NCI-H82 treated with DMSO at 0.1 percent for 48 hours (cell line): ENCODE measurements at regions not wholly inside any gene's neighbourhood (a gene's known extent, or its start where the extent isn't known, plus 50 kb on each side); places are given as distances from the start of the nearest gene placed in this dataset.

Experiments used
- DNase-seq: peaks from one replicate; lab custom pipeline; 2025; ENCODE audit not compliant: unreplicated experiment; lab: John Stamatoyannopoulos, UW

- DNase-seq: no peak
Observed at GRCh38 chr12:89800435-89800834, 91.8 kb upstream of the ATP2B1 start.

DNA sequence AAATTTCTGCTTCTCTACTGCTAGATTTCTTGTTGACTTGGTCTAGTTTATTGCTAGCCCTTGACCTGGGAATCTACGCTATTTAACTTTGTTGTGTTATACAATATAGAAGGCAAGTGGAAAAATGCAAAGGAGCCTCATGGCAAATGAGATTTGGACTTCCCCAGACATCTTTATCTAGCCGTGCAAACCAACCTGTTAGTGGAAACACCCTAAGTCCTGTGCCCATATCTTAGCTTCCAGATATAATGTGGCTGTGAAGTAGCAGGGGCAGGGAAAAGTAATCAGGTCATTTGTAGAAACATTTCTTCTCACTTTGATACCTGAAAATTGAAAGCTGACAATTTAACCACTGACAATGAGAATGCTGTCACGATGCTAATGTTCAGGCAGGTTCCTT is 90.7 kb upstream of the ATP2B1 start:
- DNase-seq: no peak

- DNase-seq: no peak
Observed at GRCh38 chr12:89797436-89797835, 88.8 kb upstream of the ATP2B1 start.

DNA sequence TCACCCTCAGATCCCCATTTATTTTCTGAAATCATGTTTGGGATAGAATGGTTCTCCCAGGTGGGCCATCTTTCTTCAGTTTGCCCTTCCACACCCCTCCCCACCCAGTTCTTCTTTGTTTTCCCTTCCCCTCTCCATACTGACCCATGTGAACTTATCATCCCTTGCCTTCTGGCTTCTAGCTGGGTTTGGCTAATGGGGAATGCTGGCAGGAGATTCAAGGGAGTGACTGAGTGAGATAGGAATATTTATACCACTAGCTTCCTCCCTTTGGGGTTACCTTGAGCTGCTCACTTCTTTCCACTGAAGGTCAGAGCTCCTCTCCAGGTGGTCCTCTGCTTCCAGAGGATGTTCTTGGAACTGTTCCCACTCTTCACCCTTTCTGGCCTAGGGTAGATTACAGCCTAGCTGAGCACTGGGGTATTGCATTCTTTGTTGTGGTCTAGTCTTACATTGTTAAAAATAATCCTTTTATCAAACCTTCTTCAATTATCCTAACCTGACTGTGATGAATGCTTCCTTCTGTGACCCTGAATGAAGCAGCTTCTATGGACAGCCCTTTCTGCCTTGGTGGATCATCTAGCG is 88.3 kb upstream of the ATP2B1 start:
- DNase-seq: no peak

GRCh38 chr12:89793946-89794345 is 85.3 kb upstream of the ATP2B1 start:
- DNase-seq: no peak

DNA sequence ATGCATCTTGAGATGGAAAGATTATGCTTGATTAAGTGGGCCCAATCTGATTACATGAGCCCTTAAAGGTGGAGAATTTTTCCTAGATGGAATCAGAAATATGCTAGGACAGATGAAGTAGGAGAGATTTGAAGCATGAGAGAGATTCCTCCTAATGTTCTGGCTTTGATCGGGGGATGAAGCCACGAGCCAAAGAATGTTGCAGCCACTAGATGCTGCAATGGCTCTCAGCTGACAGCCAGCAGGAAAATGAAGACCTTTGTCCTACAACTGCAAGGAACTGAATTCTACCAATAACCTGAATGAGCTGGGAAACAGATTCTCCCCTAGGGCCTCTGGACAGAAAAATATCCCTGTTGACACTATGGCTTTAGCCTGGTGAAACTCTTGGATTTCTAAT is 82.6 kb upstream of the ATP2B1 start:
- DNase-seq: no peak

DNA sequence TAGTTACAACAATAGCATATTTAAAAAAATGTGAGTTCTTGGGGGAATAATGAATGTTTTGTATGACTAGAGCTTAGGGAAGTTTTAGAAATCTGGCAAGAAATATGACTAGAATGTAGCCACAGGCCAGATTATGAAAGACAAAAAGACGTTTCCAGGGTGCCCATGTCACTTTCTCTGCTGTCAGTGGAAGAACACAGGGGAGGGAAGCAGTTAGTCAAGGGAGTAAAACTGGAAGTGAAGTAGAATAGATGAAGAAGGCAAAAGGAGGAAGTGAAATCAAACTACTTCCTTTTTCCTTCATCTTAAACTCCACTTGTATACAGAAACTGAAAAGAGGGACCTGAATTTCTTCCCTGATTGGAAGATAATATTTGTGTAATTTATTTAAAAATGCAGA is 81.2 kb upstream of the ATP2B1 start:
- no peak for DNase-seq

DNA sequence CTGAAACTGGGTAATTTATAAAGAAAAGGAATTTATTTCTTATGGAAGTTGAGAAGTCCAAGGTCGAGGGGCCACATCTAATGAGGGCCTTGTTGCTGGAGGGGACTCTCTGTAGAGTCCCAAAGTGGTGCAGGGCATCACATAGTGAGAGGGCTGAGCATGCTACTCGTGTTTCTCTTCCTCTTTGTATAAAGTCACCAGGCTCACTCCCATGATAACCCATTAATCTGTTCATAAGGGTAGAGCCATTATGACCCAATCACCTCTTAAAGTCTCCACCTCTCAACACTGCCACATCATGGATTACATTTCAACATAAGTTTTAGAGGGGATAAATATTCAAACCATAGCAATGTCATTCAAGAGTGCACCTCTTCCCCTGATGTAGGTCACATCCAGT is 79.1 kb upstream of the ATP2B1 start:
- no peak for DNase-seq

GRCh38 chr12:89786177-89786810 is 77.7 kb upstream of the ATP2B1 start:
- no peak for DNase-seq

DNA sequence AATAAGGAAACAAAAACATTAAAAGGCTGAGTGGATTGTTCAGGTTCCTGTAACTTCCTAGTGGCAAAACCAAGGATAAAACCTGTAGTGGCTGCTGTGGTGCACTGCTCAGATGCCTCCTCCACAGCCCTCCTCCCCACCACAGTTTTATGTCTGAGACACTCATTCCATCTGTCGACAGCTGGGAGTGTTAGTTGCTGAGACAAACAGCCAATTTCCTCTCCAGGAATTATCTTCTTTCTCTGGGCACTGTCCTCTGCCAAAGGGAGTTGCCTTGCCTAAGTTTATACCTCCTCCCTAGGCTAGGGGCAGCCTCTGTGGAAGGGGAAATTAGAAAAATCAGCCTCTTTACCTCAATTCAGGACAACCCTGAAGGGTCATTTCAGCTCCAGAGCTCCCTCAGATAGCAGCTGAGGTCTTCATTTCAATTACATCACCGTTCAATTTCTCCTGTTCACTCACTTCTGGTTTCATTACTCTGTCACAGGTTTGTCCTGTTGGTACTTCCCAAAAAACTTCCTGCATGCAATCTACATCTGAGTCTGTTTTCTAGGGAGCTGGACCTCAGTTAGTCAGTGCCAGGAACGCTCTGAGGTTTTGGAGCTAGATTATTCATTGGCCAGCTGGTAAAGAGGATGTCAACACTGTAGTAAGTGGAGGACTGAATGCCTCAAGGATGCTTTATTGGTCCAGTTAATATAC is 74.9 kb upstream of the ATP2B1 start:
- DNase-seq: peak; percentile 65

DNA sequence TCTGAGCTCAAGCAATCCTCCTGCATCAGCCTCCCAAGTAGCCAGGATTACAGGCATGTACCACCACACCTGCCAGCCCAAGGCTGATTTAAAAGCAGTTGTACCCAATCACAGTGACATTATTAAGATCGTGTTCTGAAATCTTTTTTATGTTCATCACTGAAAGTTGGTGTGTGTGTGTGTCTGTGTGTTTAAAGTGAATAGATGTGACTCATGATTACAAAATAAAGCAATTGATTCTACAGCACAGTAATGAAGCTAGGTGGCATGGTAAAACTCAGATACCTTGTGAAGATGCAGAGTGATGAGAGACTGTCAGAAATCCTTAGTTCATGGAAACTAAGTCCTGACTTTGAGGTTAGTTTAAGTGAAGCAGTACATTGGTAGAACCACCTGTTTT is 74.2 kb upstream of the ATP2B1 start:
- DNase-seq: no peak

GRCh38 chr12:89781946-89782550 is 73.4 kb upstream of the ATP2B1 start:
- DNase-seq: no peak

DNA sequence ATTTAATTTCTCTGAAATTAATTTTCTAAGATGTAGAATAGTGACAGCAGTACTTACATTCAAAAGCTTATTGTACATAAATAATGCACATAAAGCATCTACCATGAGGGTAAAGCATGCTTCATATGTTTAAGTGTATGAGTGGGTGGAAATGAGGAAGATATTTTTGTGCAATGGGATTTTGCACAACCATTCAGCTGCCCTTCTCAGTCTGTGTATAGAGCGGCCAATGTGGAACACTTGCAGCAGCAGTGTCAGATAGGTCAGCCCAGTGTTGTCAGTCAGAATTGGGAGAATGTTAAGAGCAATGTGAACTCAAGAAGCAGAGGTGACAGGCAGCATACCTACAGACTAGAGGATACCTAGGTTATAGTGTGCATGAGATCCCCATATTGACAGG is 72.5 kb upstream of the ATP2B1 start:
- DNase-seq: no peak

- DNase-seq: no peak
Observed at GRCh38 chr12:89779090-89779489, 70.5 kb upstream of the ATP2B1 start.

DNA sequence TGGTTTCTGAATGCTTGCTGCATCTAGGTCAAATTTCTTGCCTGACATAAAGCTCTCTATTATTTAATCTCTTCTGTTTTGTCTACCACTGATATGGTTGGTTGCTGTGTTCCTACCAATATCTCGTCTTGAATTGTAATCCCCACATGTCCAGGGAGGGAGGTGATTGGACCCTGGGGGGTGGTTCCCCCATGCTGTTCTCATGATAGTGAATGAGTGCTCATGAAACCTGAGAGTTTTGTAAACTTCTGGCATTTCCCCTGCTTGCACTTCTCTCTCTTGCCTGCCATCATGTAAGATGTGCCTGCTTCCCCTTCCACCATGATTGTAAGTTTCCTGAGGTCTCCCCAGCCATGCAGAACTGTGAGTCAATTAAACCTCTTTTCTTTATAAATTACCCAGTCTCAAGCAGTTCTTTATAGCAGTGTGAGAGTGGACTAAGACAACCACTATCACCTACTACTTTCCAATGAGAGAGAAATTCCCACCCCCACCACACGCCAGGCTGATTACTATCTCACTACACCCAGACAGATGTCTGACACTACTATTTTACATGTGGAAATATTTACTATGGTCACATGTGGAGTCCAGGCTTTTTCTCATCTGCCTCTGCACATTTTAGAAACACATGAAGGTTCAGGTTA is 69.2 kb upstream of the ATP2B1 start:
- no peak for DNase-seq

- no peak for DNase-seq
Observed at GRCh38 chr12:89775986-89776365, 67.3 kb upstream of the ATP2B1 start.

- DNase-seq: no peak
Observed at GRCh38 chr12:89775063-89775985, 66.7 kb upstream of the ATP2B1 start.

DNA sequence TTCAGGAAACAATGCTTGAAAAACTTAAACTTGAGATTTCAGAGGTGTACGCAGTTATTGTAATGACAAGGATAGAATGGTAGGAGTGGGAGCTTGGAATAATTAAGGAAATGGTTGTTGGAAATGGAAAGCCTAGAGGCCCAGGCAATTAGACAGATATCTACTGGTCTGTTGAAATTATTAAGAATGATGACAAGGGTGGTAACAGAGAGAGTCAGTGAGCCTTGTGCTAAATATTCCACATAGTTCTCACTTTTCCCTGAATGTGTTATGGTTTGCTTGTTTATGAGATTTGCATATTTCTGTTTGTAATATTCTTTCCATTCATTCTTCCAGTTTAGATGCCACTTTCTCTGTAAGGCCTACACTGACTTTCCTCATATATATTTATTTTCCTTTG is 66.0 kb upstream of the ATP2B1 start:
- DNase-seq: no peak

DNA sequence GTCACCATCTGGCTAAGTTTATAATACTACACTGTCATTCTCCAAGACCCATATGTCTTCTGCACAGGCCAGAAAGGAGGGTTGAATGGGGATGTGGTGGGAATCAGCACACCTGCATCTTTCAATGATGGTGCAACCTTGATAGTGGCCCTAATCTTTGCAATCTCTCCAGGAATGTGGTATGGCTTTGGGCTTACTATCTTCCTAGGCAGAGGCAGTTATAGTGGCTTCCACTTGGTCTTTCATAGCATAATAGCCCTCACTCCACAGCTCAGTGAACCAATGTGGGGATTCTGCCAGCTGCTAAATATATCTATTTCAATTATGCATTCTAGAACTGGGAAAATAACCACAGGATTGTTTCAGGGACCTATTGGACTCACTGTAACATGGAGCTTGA is 61.8 kb upstream of the ATP2B1 start:
- DNase-seq: no peak

DNA sequence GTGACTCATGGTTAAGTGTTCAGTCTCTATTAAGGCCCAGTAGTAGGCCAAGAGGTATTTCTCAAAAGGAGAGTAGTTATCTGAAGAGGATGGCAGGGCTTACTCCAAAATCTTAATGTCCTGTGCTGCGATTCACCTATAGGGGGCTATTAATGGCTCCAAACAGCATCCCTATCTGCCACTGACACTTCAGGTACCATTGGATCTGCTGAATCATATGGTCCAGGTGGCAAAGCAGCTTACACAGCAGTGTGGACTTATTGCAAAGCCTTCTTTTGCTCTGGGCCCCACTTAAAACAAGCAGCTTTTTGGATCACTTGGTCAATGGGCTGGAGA is 60.8 kb upstream of the ATP2B1 start:
- no peak for DNase-seq
